H1 (cell line): ENCODE measurements at regions not wholly inside any gene's neighbourhood (a gene's known extent, or its start where the extent isn't known, plus 50 kb on each side); places are given as distances from the start of the nearest gene placed in this dataset.

ENCODE experiments used
- CTBP2 ChIP-seq: IDR thresholded peaks from 2 replicates; pipeline ENCODE4 v1.7.0; 2011; ENCODE audit warnings: borderline replicate concordance, mild to moderate bottlenecking, moderate library complexity, mixed read lengths, low read length; ENCODE audit not compliant: insufficient read depth, insufficient read length
- HDAC2 ChIP-seq, 2 experiments: fragments of 300-600 bp in 1 of 2; sonication (generic) in 1 of 2; IDR thresholded peaks; 2 replicates each; pipeline ENCODE4 v1.6.1; 2011 to 2012; ENCODE audit warnings: low read depth in 2 of 2, low read length in 2 of 2, mild to moderate bottlenecking in 2 of 2, moderate library complexity in 2 of 2, borderline replicate concordance in 1 of 2, inconsistent platforms in 1 of 2
- YY1 ChIP-seq: IDR thresholded peaks from 2 replicates; pipeline ENCODE4 v1.6.1; 2011; ENCODE audit warnings: low read depth, mild to moderate bottlenecking, low read length

GRCh38 chr17:79295307-79295706 lies 220.7 kb downstream of the ENGASE start (continued):
- TF ChIP-seq HDAC2 (IDR thresholded peaks at IDR 0.05; ENCODE audit: borderline replicate concordance in 1 of 2, low read depth in 2 of 2, low read length in 2 of 2) (no peak), CTBP2 (no peak), YY1 (no peak)
- TF ChIP-seq, all 59 proteins: peak for 0
